Breast epithelium (tissue), 3 donors: ENCODE measurements at regions not wholly inside any gene's neighbourhood (a gene's known extent, or its start where the extent isn't known, plus 50 kb on each side); places are given as distances from the start of the nearest gene placed in this dataset.

Experiments
- CTCF ChIP-seq, 3 donors: fragments of 450-650 bp; IDR thresholded peaks; one replicate each; pipeline ENCODE4 v1.5.1; 2016 to 2017; ENCODE audit warnings: antibody characterized with exemption in 3 of 3, mild to moderate bottlenecking in 3 of 3, moderate library complexity in 3 of 3
- POLR2A ChIP-seq: fragments of 450-650 bp; IDR thresholded peaks from one replicate; pipeline ENCODE4 v1.6.1; 2016; ENCODE audit warnings: antibody characterized with exemption, mild to moderate bottlenecking, moderate library complexity

DNA sequence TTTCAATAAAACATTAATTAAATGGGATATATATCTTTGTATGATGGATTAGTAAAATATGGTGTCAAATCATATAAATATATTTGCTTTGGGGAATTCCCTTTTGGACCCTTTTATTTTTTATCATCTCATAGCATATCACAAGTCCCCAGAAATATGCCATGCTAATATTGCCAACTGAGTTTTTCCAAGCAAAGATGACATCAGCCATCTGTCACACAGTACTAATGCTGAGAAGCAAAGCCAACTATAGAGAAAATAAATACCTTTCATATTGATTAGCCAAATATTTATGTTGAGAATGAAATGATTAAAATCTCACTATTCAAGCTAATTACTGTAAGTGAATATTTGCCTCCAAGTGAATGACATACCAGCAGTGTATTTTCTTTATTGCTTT lies 575.3 kb downstream of the ETV1 start:
- TF ChIP-seq CTCF (IDR thresholded peaks at IDR 0.05) (no peak), POLR2A (no peak)
